ENCODE measurements at regions not wholly inside any gene's neighbourhood (a gene's known extent, or its start where the extent isn't known, plus 50 kb on each side); places are given as distances from the start of the nearest gene placed in this dataset.

DNA sequence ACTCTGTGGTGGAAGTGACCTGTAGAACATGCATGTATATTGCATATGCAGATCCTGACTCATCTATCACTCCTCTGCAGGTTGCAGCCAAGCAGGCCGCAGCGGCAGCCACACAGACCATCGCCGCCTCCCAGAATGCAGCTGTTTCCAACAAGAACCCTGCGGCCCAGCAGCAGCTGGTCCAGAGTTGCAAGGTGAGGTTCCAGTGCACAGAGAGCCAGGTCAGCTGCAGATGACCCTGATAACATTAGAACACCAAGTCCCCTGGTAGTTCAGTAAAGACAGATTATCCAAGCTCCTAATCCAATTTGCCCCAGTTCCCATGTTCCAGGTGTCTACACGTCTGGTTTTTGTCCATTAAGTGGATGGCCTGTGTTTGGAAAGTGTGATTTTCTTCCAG lies 325.1 kb upstream of the TPM1 start:
- ChIA-PET POLR2A (no interaction called here), CTCF (no interaction called here)
- Histone ChIP-seq H3K4me1 (ENCODE audit: control insufficient read depth in 2 of 2, insufficient read depth in 2 of 2, low read length in 2 of 2) (no peaks in the 10 kb centered on the region), H3K27ac (ENCODE audit: low read depth, low read length) (no peak overlapping the region), H3K27me3 (ENCODE audit: control insufficient read depth in 2 of 2, insufficient read depth in 2 of 2, low read length in 2 of 2) (no peaks in the 10 kb centered on the region), H3K36me3 (ENCODE audit: control insufficient read depth in 2 of 3, insufficient read depth in 3 of 3, low read length in 3 of 3) (no peaks in the 10 kb centered on the region), H3K9me3 (ENCODE audit: control insufficient read depth in 2 of 3, low read length in 3 of 3) (no peaks in the 10 kb centered on the region), H3K4me3 (ENCODE audit: low read length) (no peak overlapping the region)
- Mint-ChIP-seq H3K4me1 (no peaks in the 10 kb centered on the region), H3K9me3 (no peaks in the 10 kb centered on the region), H3K27me3 (peaks cover 0 to 3% (median 0%) of the 10 kb centered on the region in 5 donors), H3K27ac (no peak overlapping the region), H3K36me3 (no peaks in the 10 kb centered on the region), H3K4me3 (no peak overlapping the region)
- DNase-seq: no peak
- intact Hi-C loops (cut with micrococcal nuclease): no loop called here
- no peak for ATAC-seq

DNA sequence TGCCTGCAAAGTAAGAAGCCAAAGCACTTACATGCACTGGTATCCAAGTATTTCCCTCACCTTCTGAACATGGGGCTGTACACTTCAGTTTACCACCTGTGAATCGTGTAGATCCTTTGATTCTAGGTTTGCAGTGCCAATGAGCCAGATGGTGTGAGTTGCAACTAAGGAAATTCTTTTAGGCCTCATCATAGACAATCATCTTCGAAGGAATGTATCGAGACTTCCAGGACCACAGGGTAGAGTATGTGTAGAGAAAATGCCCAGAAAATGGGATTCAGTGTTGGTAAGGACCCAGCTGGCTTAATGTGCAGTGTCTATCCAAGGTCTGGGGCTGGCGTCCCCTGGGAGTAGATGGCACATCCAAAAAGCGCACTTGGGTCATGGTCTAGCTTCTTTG lies 323.2 kb upstream of the TPM1 start:
- no peak for DNase-seq
- peaks cover 0 to 3% (median 0%) of the 10 kb centered on the region in 5 donors for H3K27me3 Mint-ChIP-seq
- CTCF ChIA-PET: interaction anchor here (1.0 kb wide), 1 partner anchor 23 kb away, joined by 3 read pairs; no protein-coding TSS in a partner anchor

DNA sequence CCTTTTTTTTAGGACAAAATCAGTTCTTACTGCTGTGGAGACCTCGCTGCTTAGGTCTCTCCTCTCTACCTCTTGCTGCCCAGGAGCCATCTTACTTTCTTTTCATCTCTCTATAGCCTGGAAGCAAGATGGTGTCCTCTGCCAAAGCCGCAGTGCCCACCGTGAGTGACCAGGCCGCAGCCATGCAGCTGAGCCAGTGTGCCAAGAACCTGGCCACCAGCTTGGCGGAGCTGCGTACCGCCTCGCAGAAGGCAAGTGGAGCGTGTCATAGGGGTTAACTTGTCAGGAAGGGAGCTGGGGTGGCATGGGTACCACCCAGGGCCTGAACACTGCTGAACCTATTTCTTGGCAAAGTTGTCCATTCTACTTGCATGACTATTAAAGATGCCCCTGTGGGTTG lies 320.3 kb upstream of the TPM1 start:
- Mint-ChIP-seq H3K27me3 (no peaks in the 10 kb centered on the region), H3K4me1 (no peaks in the 10 kb centered on the region), H3K4me3 (no peak overlapping the region), H3K9me3 (peaks cover 0 to 1% (median 0%) of the 10 kb centered on the region in 11 donors), H3K27ac (no peak overlapping the region), H3K36me3 (no peaks in the 10 kb centered on the region)
- H3K36me3 ChIP-seq (ENCODE audit: control insufficient read depth in 2 of 3, insufficient read depth in 3 of 3, low read length in 3 of 3): no peaks in the 10 kb centered on the region
- H3K4me3 ChIP-seq (ENCODE audit: low read length): no peak overlapping the region
- no peak for DNase-seq
- CTCF ChIA-PET: interaction anchor here (0.6 kb wide), 1 partner anchor 23 kb away, joined by 3 read pairs; no protein-coding TSS in a partner anchor
- H3K27me3 ChIP-seq (ENCODE audit: control insufficient read depth in 2 of 2, insufficient read depth in 2 of 2, low read length in 2 of 2): no peaks in the 10 kb centered on the region
- intact Hi-C loops (cut with micrococcal nuclease): no loop called here
- H3K9me3 ChIP-seq (ENCODE audit: control insufficient read depth in 2 of 3, low read length in 3 of 3): no peaks in the 10 kb centered on the region
- H3K27ac ChIP-seq (ENCODE audit: low read depth, low read length): no peak overlapping the region
- ATAC-seq: no peak
- POLR2A ChIA-PET: no interaction called here
- H3K4me1 ChIP-seq (ENCODE audit: control insufficient read depth in 2 of 2, insufficient read depth in 2 of 2, low read length in 2 of 2): no peaks in the 10 kb centered on the region

More for the DNA sequence above, 323.2 kb upstream of the TPM1 start:
- Histone ChIP-seq H3K36me3 (ENCODE audit: control insufficient read depth in 2 of 3, insufficient read depth in 3 of 3, low read length in 3 of 3) (no peaks in the 10 kb centered on the region), H3K4me3 (ENCODE audit: low read length) (no peak overlapping the region), H3K27ac (ENCODE audit: low read depth, low read length) (no peak overlapping the region), H3K4me1 (ENCODE audit: control insufficient read depth in 2 of 2, insufficient read depth in 2 of 2, low read length in 2 of 2) (no peaks in the 10 kb centered on the region), H3K27me3 (ENCODE audit: control insufficient read depth in 2 of 2, insufficient read depth in 2 of 2, low read length in 2 of 2) (no peaks in the 10 kb centered on the region), H3K9me3 (ENCODE audit: control insufficient read depth in 2 of 3, low read length in 3 of 3) (no peaks in the 10 kb centered on the region)
- no peak for ATAC-seq
- POLR2A ChIA-PET: no interaction called here
- no peaks in the 10 kb centered on the region for H3K36me3 Mint-ChIP-seq
- H3K4me3 Mint-ChIP-seq: no peak overlapping the region
- H3K4me1 Mint-ChIP-seq: no peaks in the 10 kb centered on the region
- no peak overlapping the region for H3K27ac Mint-ChIP-seq
- intact Hi-C loops (cut with micrococcal nuclease): no loop called here
- H3K9me3 Mint-ChIP-seq: peaks cover 0 to 1% (median 0%) of the 10 kb centered on the region in 11 donors

DNA sequence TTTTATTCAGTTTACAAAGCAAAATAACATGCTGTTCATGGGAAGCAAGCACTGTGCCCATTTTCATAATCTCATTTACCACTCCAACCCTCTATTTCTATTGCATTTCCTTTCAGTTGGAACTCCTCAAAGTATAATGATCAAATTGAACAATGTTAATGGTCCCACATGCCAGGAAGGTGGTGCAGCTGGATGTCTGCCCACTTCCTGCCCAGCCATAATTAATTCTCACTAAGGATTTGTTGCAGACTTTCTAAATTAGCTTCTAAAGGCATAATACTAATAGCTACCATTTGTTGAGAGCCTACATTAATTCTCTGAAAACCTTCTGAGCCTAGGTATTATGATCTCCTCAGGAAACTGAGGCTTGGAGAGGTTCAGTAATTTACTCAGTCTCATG lies 316.1 kb upstream of the TPM1 start:
- no peaks in the 10 kb centered on the region for H3K4me1 ChIP-seq (ENCODE audit: control insufficient read depth in 2 of 2, insufficient read depth in 2 of 2, low read length in 2 of 2)
- H3K36me3 ChIP-seq (ENCODE audit: control insufficient read depth in 2 of 3, insufficient read depth in 3 of 3, low read length in 3 of 3): no peaks in the 10 kb centered on the region
- Mint-ChIP-seq H3K9me3 (peaks cover 0 to 9% (median 0%) of the 10 kb centered on the region in 11 donors), H3K27me3 (peaks cover 0 to 11% (median 11%) of the 10 kb centered on the region in 5 donors), H3K4me1 (peaks cover 0 to 2% (median 0%) of the 10 kb centered on the region in 7 donors), H3K4me3 (no peak overlapping the region), H3K36me3 (peaks cover 0 to 4% (median 0%) of the 10 kb centered on the region in 5 donors), H3K27ac (no peak overlapping the region)
- no peak overlapping the region for H3K4me3 ChIP-seq (ENCODE audit: low read length)
- no peaks in the 10 kb centered on the region for H3K9me3 ChIP-seq (ENCODE audit: control insufficient read depth in 2 of 3, low read length in 3 of 3)
- intact Hi-C loops (cut with micrococcal nuclease): no loop called here
- H3K27me3 ChIP-seq (ENCODE audit: control insufficient read depth in 2 of 2, insufficient read depth in 2 of 2, low read length in 2 of 2): no peaks in the 10 kb centered on the region
- DNase-seq (no peak), ATAC-seq (no peak)
- no peak overlapping the region for H3K27ac ChIP-seq (ENCODE audit: low read depth, low read length)
- CTCF ChIA-PET: no interaction called here
- POLR2A ChIA-PET: no interaction called here

DNA sequence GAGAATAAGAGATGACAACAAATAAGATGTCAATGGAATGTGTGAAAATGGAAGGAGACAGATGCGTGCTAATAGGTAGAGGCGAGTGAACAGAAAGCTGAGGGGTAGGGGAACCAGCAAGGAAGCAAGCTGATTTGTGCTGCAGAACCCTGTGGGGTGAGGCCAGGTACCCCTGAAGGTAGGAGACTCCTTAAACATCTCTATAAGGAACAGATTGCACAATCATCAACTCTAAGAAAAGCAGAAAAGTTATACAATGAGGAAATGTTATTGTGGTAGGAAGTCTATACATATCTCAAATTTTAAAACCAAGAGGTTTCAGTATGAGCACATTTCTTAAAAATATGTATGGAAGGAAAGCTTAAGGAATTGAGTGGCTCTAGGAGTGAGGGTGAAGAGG lies 315.0 kb upstream of the TPM1 start:
- Histone ChIP-seq H3K4me3 (ENCODE audit: low read length) (no peak overlapping the region), H3K36me3 (ENCODE audit: control insufficient read depth in 2 of 3, insufficient read depth in 3 of 3, low read length in 3 of 3) (no peaks in the 10 kb centered on the region), H3K27me3 (ENCODE audit: control insufficient read depth in 2 of 2, insufficient read depth in 2 of 2, low read length in 2 of 2) (no peaks in the 10 kb centered on the region), H3K9me3 (ENCODE audit: control insufficient read depth in 2 of 3, low read length in 3 of 3) (no peaks in the 10 kb centered on the region), H3K27ac (ENCODE audit: low read depth, low read length) (no peak overlapping the region), H3K4me1 (ENCODE audit: control insufficient read depth in 2 of 2, insufficient read depth in 2 of 2, low read length in 2 of 2) (no peaks in the 10 kb centered on the region)
- Mint-ChIP-seq H3K27me3 (peaks cover 6 to 19% (median 14%) of the 10 kb centered on the region in 5 donors), H3K4me1 (peaks cover 0 to 2% (median 0%) of the 10 kb centered on the region in 7 donors), H3K4me3 (no peak overlapping the region), H3K36me3 (peaks cover 0 to 4% (median 0%) of the 10 kb centered on the region in 5 donors), H3K9me3 (peaks cover 0 to 9% (median 0%) of the 10 kb centered on the region in 11 donors), H3K27ac (no peak overlapping the region)
- ChIA-PET POLR2A (no interaction called here), CTCF (no interaction called here)
- ATAC-seq (no peak), DNase-seq (no peak)
- intact Hi-C loops (cut with micrococcal nuclease): no loop called here

DNA sequence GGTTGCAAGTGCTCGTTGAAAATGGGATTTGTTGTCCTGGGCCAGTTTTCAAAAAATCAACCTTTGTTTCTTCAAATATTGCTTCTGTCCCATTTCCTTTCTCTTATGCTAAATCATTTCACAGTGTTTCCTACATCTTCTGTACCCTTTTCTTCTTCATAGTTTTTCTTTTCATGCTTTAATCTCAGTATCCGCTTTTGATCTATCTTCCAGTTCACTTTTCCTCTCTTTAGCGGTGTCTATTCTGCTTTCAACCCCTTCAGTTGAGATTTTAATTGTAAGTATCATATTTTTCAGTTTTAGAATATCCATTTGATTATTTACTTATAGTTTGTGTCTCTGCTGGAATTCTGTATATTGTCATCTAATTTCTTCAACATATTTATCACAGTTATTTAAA lies 311.7 kb upstream of the TPM1 start:
- H3K27me3 Mint-ChIP-seq: peaks cover 9 to 28% (median 18%) of the 10 kb centered on the region in 5 donors
- Histone ChIP-seq H3K36me3 (ENCODE audit: control insufficient read depth in 2 of 3, insufficient read depth in 3 of 3, low read length in 3 of 3) (no peaks in the 10 kb centered on the region), H3K4me3 (ENCODE audit: low read length) (no peak overlapping the region), H3K9me3 (ENCODE audit: control insufficient read depth in 2 of 3, low read length in 3 of 3) (no peaks in the 10 kb centered on the region), H3K27me3 (ENCODE audit: control insufficient read depth in 2 of 2, insufficient read depth in 2 of 2, low read length in 2 of 2) (no peaks in the 10 kb centered on the region), H3K27ac (ENCODE audit: low read depth, low read length) (no peak overlapping the region), H3K4me1 (ENCODE audit: control insufficient read depth in 2 of 2, insufficient read depth in 2 of 2, low read length in 2 of 2) (no peaks in the 10 kb centered on the region)
- CTCF ChIA-PET: no interaction called here
- peaks cover 0 to 9% (median 0%) of the 10 kb centered on the region in 11 donors for H3K9me3 Mint-ChIP-seq
- H3K27ac Mint-ChIP-seq: no peak overlapping the region
- intact Hi-C loops (cut with micrococcal nuclease): no loop called here
- peaks cover 0 to 4% (median 0%) of the 10 kb centered on the region in 5 donors for H3K36me3 Mint-ChIP-seq
- H3K4me3 Mint-ChIP-seq: no peak overlapping the region
- POLR2A ChIA-PET: no interaction called here
- DNase-seq: no peak
- no peak for ATAC-seq
- H3K4me1 Mint-ChIP-seq: peaks cover 0 to 2% (median 0%) of the 10 kb centered on the region in 7 donors

DNA sequence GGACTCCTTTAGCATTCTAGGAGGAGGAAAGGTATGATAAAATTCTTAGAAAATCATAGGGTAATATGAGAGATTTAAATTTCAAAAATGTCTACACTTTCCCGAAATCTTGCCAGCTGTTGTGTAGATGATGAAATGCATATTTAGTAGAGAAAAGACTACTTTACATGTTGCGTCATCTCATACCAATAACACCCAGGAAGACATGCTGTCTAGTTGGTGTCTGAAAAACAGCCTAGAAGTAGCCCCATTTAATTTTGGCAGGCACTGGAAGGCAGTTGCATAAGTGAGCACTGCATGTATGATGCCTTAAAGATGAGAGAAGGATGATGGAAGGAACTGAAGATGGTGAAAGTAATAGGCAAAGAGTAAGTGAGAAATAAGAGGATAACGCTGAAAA lies 310.5 kb upstream of the TPM1 start:
- ChIA-PET POLR2A (no interaction called here), CTCF (interaction anchor here (1.9 kb wide), 1 partner anchor 10 kb away, joined by 9 read pairs; no protein-coding TSS in a partner anchor)
- Mint-ChIP-seq H3K4me3 (no peak overlapping the region), H3K27me3 (peaks cover 9 to 28% (median 18%) of the 10 kb centered on the region in 5 donors), H3K9me3 (peaks cover 0 to 9% (median 0%) of the 10 kb centered on the region in 11 donors), H3K36me3 (peaks cover 0 to 4% (median 0%) of the 10 kb centered on the region in 5 donors), H3K4me1 (peaks cover 0 to 2% (median 0%) of the 10 kb centered on the region in 7 donors), H3K27ac (no peak overlapping the region)
- DNase-seq (no peak), ATAC-seq (no peak)
- H3K4me1 ChIP-seq (ENCODE audit: control insufficient read depth in 2 of 2, insufficient read depth in 2 of 2, low read length in 2 of 2): no peaks in the 10 kb centered on the region
- no peaks in the 10 kb centered on the region for H3K9me3 ChIP-seq (ENCODE audit: control insufficient read depth in 2 of 3, low read length in 3 of 3)
- H3K4me3 ChIP-seq (ENCODE audit: low read length): no peak overlapping the region
- no peaks in the 10 kb centered on the region for H3K27me3 ChIP-seq (ENCODE audit: control insufficient read depth in 2 of 2, insufficient read depth in 2 of 2, low read length in 2 of 2)
- intact Hi-C loops (cut with micrococcal nuclease): no loop called here
- H3K36me3 ChIP-seq (ENCODE audit: control insufficient read depth in 2 of 3, insufficient read depth in 3 of 3, low read length in 3 of 3): no peaks in the 10 kb centered on the region
- no peak overlapping the region for H3K27ac ChIP-seq (ENCODE audit: low read depth, low read length)

All from naive thymus-derived CD4-positive, alpha-beta T cell (primary cell).